BE2C (cell line): ENCODE measurements at regions not wholly inside any gene's neighbourhood (a gene's known extent, or its start where the extent isn't known, plus 50 kb on each side); places are given as distances from the start of the nearest gene placed in this dataset.

Source experiments
- DNase-seq: peaks from one replicate; pipeline ENCODE4 v3.0.0-alpha.2; 2020
- H3K27me3 ChIP-seq: fragments of 250-450 bp; sonication (Bioruptor Pico); 2 replicates; pipeline ENCODE4 v1.5.1; 2020; ENCODE audit warnings: mild to moderate bottlenecking
- H3K36me3 ChIP-seq: fragments of 250-450 bp; sonication (Bioruptor Pico); 2 replicates; pipeline ENCODE4 v1.5.1; 2020; ENCODE audit warnings: mild to moderate bottlenecking
- H3K4me1 ChIP-seq: fragments of 250-450 bp; sonication (Bioruptor Pico); 2 replicates; pipeline ENCODE4 v1.5.1; 2020
- H3K4me3 ChIP-seq: 2 replicates; pipeline ENCODE4 v1.5.1; 2011; ENCODE audit warnings: low read depth, low read length
- H3K9me3 ChIP-seq: fragments of 250-450 bp; sonication (Bioruptor Pico); 2 replicates; pipeline ENCODE4 v1.5.1; 2020
- TF ChIP-seq, protein P1 (sequence below): IDR thresholded peaks from 2 replicates; pipeline ENCODE4 v1.5.1; 2012; ENCODE audit warnings: mild to moderate bottlenecking, low read depth, low read length

GRCh38 chr7:27462575-27463270 lies 200.0 kb downstream of the HIBADH start:
- Histone ChIP-seq H3K4me3 (no peak overlapping the region), H3K27me3 (no peaks in the 10 kb centered on the region), H3K36me3 (no peaks in the 10 kb centered on the region), H3K9me3 (no peaks in the 10 kb centered on the region), H3K4me1 (no peaks in the 10 kb centered on the region; the same call in 1 of the 2 replicates)
- DNase-seq = no peak
- TF ChIP-seq, protein P1, sequence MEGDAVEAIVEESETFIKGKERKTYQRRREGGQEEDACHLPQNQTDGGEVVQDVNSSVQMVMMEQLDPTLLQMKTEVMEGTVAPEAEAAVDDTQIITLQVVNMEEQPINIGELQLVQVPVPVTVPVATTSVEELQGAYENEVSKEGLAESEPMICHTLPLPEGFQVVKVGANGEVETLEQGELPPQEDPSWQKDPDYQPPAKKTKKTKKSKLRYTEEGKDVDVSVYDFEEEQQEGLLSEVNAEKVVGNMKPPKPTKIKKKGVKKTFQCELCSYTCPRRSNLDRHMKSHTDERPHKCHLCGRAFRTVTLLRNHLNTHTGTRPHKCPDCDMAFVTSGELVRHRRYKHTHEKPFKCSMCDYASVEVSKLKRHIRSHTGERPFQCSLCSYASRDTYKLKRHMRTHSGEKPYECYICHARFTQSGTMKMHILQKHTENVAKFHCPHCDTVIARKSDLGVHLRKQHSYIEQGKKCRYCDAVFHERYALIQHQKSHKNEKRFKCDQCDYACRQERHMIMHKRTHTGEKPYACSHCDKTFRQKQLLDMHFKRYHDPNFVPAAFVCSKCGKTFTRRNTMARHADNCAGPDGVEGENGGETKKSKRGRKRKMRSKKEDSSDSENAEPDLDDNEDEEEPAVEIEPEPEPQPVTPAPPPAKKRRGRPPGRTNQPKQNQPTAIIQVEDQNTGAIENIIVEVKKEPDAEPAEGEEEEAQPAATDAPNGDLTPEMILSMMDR = no peak

- no peak for DNase-seq
- no peaks in the 10 kb centered on the region for H3K27me3 ChIP-seq
- no peaks in the 10 kb centered on the region for H3K36me3 ChIP-seq
- H3K4me3 ChIP-seq = no peak overlapping the region
- no peaks in the 10 kb centered on the region for H3K9me3 ChIP-seq
- H3K4me1 ChIP-seq = no peaks in the 10 kb centered on the region; the same call in 1 of the 2 replicates
- TF ChIP-seq, protein P1 = no peak
Observed at GRCh38 chr7:27464970-27465369, 197.7 kb downstream of the HIBADH start.

DNA sequence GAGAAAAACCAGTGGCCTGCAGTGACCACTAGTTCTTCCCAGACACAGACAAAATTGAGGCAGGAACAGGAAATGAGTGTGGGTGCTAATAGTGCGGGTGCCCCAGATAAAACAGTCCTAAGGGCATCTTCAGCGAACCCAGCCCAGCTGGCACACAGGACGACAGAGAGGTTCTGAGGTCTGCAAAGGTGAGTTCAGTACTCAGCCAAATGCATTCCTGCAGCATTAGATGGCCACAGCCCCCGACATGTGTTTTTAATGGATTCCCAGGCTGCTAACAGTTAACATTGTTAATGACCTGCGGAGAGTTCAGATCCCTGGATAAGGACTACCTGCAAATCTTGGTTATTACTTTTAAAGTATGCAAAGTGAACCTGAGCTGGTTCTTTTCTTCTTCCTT lies 196.0 kb downstream of the HIBADH start:
- no peak overlapping the region for H3K4me3 ChIP-seq
- TF ChIP-seq, protein P1 = no peak
- H3K4me1 ChIP-seq = no peaks in the 10 kb centered on the region
- H3K36me3 ChIP-seq = no peaks in the 10 kb centered on the region
- H3K27me3 ChIP-seq = no peaks in the 10 kb centered on the region
- no peak for DNase-seq
- H3K9me3 ChIP-seq = no peaks in the 10 kb centered on the region

GRCh38 chr7:27472043-27472442 lies 190.6 kb downstream of the HIBADH start:
- Histone ChIP-seq H3K4me1 (no peaks in the 10 kb centered on the region), H3K36me3 (no peaks in the 10 kb centered on the region), H3K27me3 (no peaks in the 10 kb centered on the region), H3K4me3 (no peak overlapping the region), H3K9me3 (no peaks in the 10 kb centered on the region)
- DNase-seq = no peak
- TF ChIP-seq, protein P1 = no peak
